Brain microvascular endothelial cell (primary cell): ENCODE measurements at regions not wholly inside any gene's neighbourhood (a gene's known extent, or its start where the extent isn't known, plus 50 kb on each side); places are given as distances from the start of the nearest gene placed in this dataset.

Experiments
- DNase-seq: peaks from one replicate; pipeline ENCODE4 v3.0.0-alpha.2; 2020
- H3K27ac ChIP-seq: fragments of 250-450 bp; sonication (Bioruptor Pico); 2 replicates; pipeline ENCODE4 v1.5.1; 2020; ENCODE audit warnings: mild to moderate bottlenecking, moderate library complexity
- H3K27me3 ChIP-seq: fragments of 250-450 bp; sonication (Bioruptor Pico); replicated peaks from 2 replicates; pipeline ENCODE4 v1.5.1; 2020; ENCODE audit warnings: mild to moderate bottlenecking
- H3K36me3 ChIP-seq: fragments of 250-450 bp; sonication (Bioruptor Pico); replicated peaks from 2 replicates; pipeline ENCODE4 v1.5.1; 2020; ENCODE audit warnings: mild to moderate bottlenecking
- H3K4me3 ChIP-seq: 2 replicates; pipeline ENCODE4 v1.5.1; 2011; ENCODE audit warnings: low read depth, mild to moderate bottlenecking, control low read depth, low read length, moderate library complexity
- in situ Hi-C: cut with HindIII; loops from 2 replicates; pipeline ENCODE4 v1.10.0; 2017; ENCODE audit warnings: low sequenced_read_pairs, low pct_ligation_motif_present
- TF ChIP-seq, protein P1 (sequence below): IDR thresholded peaks from 2 replicates; pipeline ENCODE4 v1.5.1; 2011; ENCODE audit warnings: low read depth, mild to moderate bottlenecking, moderate library complexity, low read length, control low read depth, inconsistent platforms; ENCODE audit errors: missing control alignments

DNA sequence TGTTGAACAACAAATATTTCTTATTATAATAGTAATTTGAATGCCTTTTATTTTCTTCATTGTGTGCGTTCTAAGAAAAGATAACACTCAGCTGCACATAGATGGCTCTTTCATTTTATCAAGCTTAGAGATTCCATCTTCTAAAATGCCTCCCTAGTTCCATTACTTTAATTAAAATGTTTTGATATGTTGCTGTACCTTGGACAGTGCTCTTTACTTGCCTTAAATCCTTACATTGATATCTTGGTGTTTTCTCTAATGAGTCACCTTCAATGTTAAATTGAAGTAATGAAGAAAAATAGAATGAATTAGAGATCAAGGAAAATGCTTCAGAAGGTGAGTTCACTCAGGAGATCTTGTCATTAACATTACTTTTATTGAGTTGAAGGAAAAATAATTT lies 1672.4 kb upstream of the AGA start:
- in situ Hi-C loops, result no loop called here
- Histone ChIP-seq H3K36me3 (no peaks in the 10 kb centered on the region), H3K27ac (no peak overlapping the region), H3K27me3 (no peaks in the 10 kb centered on the region), H3K4me3 (no peak overlapping the region)
- TF ChIP-seq, protein P1, sequence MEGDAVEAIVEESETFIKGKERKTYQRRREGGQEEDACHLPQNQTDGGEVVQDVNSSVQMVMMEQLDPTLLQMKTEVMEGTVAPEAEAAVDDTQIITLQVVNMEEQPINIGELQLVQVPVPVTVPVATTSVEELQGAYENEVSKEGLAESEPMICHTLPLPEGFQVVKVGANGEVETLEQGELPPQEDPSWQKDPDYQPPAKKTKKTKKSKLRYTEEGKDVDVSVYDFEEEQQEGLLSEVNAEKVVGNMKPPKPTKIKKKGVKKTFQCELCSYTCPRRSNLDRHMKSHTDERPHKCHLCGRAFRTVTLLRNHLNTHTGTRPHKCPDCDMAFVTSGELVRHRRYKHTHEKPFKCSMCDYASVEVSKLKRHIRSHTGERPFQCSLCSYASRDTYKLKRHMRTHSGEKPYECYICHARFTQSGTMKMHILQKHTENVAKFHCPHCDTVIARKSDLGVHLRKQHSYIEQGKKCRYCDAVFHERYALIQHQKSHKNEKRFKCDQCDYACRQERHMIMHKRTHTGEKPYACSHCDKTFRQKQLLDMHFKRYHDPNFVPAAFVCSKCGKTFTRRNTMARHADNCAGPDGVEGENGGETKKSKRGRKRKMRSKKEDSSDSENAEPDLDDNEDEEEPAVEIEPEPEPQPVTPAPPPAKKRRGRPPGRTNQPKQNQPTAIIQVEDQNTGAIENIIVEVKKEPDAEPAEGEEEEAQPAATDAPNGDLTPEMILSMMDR, result no peak
- no peak for DNase-seq

DNA sequence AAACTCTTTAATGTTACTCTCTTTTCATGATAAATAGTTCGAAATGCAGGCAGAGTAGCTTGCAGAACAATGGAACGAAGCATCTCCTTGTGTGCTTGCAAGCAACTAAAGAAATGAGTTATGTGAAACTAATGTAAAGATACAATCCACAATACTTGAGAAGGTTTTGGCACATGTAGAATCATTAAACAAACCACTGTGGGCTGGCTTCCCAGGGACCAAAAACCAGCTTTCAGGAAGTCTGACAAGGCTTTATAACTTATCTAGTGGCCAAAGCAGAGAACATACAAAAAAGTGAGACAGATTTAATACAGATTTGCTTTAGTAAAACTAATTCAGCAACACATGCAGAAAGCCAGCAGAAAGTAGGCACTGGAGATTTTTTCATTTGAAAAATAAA lies 1673.8 kb upstream of the AGA start:
- Histone ChIP-seq H3K4me3 (no peak overlapping the region), H3K36me3 (no peaks in the 10 kb centered on the region), H3K27me3 (no peaks in the 10 kb centered on the region), H3K27ac (no peak overlapping the region)
- in situ Hi-C loops, result no loop called here
- TF ChIP-seq, protein P1, result no peak
- no peak for DNase-seq

DNA sequence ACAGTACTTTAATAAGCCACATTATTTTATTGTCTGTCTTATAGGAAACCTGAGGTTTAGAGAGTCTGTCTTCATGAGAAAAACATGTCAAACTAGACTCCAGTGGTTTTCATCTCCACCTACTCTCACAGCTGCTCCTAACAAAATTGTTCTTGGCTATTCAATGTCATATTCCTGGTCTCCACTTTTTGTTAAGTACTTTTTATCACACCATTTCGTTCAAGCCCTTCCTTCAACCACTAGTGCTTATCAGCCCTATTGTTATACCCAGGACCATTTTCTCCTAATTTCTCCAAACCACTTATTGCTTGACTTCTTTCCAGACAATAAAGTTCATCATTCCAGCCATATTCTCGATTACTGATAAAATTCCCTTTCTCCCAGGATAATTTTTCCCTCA lies 1674.3 kb upstream of the AGA start:
- Histone ChIP-seq H3K27ac (no peak overlapping the region), H3K27me3 (no peaks in the 10 kb centered on the region), H3K36me3 (no peaks in the 10 kb centered on the region), H3K4me3 (no peak overlapping the region)
- TF ChIP-seq, protein P1, result no peak
- no peak for DNase-seq
- in situ Hi-C loops, result no loop called here

DNA sequence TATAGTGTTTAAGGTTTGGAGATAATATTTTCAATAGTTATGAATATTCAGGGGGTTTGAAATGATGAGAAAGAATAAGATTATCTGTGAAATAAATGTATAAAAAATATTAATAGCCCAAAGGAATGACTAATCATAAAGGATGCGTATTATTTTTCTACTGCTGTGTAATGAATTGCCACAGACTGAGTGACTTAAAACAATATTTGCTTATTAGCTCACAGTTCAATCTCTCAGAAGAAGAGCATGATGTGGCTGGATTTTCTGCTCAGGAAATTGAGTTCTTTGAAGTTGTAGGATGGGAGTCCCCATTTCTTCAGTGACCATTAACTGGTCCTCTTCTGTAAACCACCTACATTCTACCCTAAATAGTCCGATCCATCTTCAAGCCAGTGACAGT lies 1680.8 kb upstream of the AGA start:
- in situ Hi-C loops, result no loop called here
- DNase-seq, result peak; percentile 2
- H3K4me3 ChIP-seq, result no peak overlapping the region
- TF ChIP-seq, protein P1, result no peak
- no peak overlapping the region for H3K27ac ChIP-seq
- no peaks in the 10 kb centered on the region for H3K36me3 ChIP-seq
- no peaks in the 10 kb centered on the region for H3K27me3 ChIP-seq

DNA sequence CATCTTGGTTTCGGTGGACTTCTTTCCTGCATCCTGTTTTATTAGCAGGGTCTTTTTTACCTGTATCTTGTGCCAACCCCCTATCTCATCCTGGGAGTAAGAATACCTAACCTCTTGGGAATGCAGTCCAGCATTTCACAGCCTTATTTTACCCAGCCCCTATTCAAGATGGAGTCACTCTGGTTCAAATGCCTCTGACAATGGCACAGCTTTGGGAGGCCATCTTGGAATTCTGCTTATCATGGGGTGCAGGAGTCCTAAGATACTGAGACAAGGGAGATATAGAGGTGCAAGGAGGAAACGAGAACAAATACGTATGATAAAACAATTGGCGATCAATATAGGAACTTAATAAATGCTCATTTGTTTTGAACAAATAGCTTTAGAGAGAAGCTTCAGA lies 1682.2 kb upstream of the AGA start:
- Histone ChIP-seq H3K4me3 (no peak overlapping the region), H3K27me3 (no peaks in the 10 kb centered on the region), H3K27ac (no peak overlapping the region), H3K36me3 (no peaks in the 10 kb centered on the region)
- TF ChIP-seq, protein P1, result no peak
- in situ Hi-C loops, result no loop called here
- DNase-seq, result no peak

DNA sequence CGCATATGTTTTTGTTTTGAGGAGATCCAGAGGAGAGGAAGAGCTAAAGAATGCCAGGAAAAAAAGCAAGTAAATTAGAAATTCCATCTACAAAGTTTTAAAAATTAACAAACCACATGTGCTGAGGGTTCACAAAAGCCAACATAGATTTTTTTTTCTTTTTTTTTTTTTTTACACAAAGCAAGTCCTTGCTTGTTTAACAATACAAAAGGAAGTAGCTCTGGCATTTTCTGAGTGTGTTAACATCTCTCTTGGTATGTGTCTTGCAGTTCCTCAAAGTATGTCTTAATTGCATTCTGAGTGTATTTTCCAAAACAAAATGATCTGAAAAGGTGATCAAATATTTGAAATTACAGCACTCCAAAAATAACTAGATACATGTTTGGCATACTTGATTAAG lies 1682.7 kb upstream of the AGA start:
- H3K4me3 ChIP-seq, result no peak overlapping the region
- no peaks in the 10 kb centered on the region for H3K36me3 ChIP-seq
- in situ Hi-C loops, result no loop called here
- no peaks in the 10 kb centered on the region for H3K27me3 ChIP-seq
- TF ChIP-seq, protein P1, result no peak
- no peak overlapping the region for H3K27ac ChIP-seq
- DNase-seq, result no peak
